Fibroblast of skin of scalp (primary cell): ENCODE measurements at regions not wholly inside any gene's neighbourhood (a gene's known extent, or its start where the extent isn't known, plus 50 kb on each side); places are given as distances from the start of the nearest gene placed in this dataset.
"Not testable (repeated sequence)": the region's sequence is repeated elsewhere in the genome, so short reads cannot be mapped to it uniquely, and the experiment has no call there.

Experiments
- DNase-seq: peaks from one replicate; pipeline ENCODE4 v3.0.0-alpha.2; 2013

- DNase-seq, result no peak
These were observed 444.1 kb downstream of the SOCS6 start for GRCh38 chr18:70732916-70733315.

- DNase-seq, result no peak
These were observed 443.3 kb downstream of the SOCS6 start for GRCh38 chr18:70732188-70732587.

GRCh38 chr18:70720607-70721006 is 431.8 kb downstream of the SOCS6 start:
- DNase-seq, result peak; percentile 35

- no peak for DNase-seq
These were observed 420.9 kb downstream of the SOCS6 start for GRCh38 chr18:70709720-70710119.

- DNase-seq, result no peak
These were observed 420.3 kb downstream of the SOCS6 start for GRCh38 chr18:70709144-70709543.

GRCh38 chr18:70705831-70706416 is 417.1 kb downstream of the SOCS6 start:
- DNase-seq, result no peak

- no peak for DNase-seq
These were observed 411.7 kb downstream of the SOCS6 start for GRCh38 chr18:70700496-70700895.

- DNase-seq, result no peak
These were observed 409.7 kb downstream of the SOCS6 start for GRCh38 chr18:70698574-70698973.

- DNase-seq, result peak; percentile 70
These were observed 404.4 kb downstream of the SOCS6 start for GRCh38 chr18:70693246-70693645.

- DNase-seq, result not testable (repeated sequence)
These were observed 400.9 kb downstream of the SOCS6 start for GRCh38 chr18:70689765-70690164.

GRCh38 chr18:70688286-70688685 is 399.4 kb downstream of the SOCS6 start:
- no peak for DNase-seq

GRCh38 chr18:70684821-70685220 is 396.0 kb downstream of the SOCS6 start:
- DNase-seq, result no peak

- no peak for DNase-seq
These were observed 394.4 kb downstream of the SOCS6 start for GRCh38 chr18:70683263-70683662.

- no peak for DNase-seq
These were observed 386.1 kb downstream of the SOCS6 start for GRCh38 chr18:70674896-70675295.

GRCh38 chr18:70673831-70674230 is 385.0 kb downstream of the SOCS6 start:
- no peak for DNase-seq

- DNase-seq, result no peak
These were observed 383.7 kb downstream of the SOCS6 start for GRCh38 chr18:70672581-70672980.

GRCh38 chr18:70671889-70672565 is 383.2 kb downstream of the SOCS6 start:
- DNase-seq, result no peak

GRCh38 chr18:70666936-70667335 is 378.1 kb downstream of the SOCS6 start:
- DNase-seq, result no peak

GRCh38 chr18:70663141-70663540 is 374.3 kb downstream of the SOCS6 start:
- DNase-seq, result no peak

- DNase-seq, result no peak
These were observed 373.7 kb downstream of the SOCS6 start for GRCh38 chr18:70662588-70662987.

GRCh38 chr18:70659036-70659925 is 370.4 kb downstream of the SOCS6 start:
- peak; percentile 54 for DNase-seq

GRCh38 chr18:70653671-70654070 is 364.8 kb downstream of the SOCS6 start:
- no peak for DNase-seq

- no peak for DNase-seq
These were observed 362.0 kb downstream of the SOCS6 start for GRCh38 chr18:70650878-70651277.

GRCh38 chr18:70649683-70650082 is 360.8 kb downstream of the SOCS6 start:
- DNase-seq, result no peak
